Neural cell (in vitro differentiated cells): ENCODE measurements at regions not wholly inside any gene's neighbourhood (a gene's known extent, or its start where the extent isn't known, plus 50 kb on each side); places are given as distances from the start of the nearest gene placed in this dataset.

ENCODE experiments used
- CTCF ChIP-seq: fragments of 450-650 bp; IDR thresholded peaks from 2 replicates; pipeline ENCODE4 v1.5.1; 2014; ENCODE audit warnings: antibody characterized with exemption, mild to moderate bottlenecking, moderate library complexity; ENCODE audit not compliant: poor library complexity, severe bottlenecking
- EP300 ChIP-seq: fragments of 450-650 bp; conservative IDR thresholded peaks from 2 replicates; pipeline ENCODE4 v1.6.1; 2014; ENCODE audit warnings: antibody characterized with exemption, mild to moderate bottlenecking, moderate library complexity; ENCODE audit not compliant: poor library complexity, severe bottlenecking
- EZH2 ChIP-seq: fragments of 200-600, 300-800 bp; shearing (Covaris generic), sonication (generic); IDR thresholded peaks from 2 replicates; pipeline ENCODE4 v1.6.1; 2014; ENCODE audit warnings: antibody characterized with exemption, low read length, borderline replicate concordance, mild to moderate bottlenecking; ENCODE audit not compliant: insufficient read depth, poor library complexity, severe bottlenecking
- MXI1 ChIP-seq: fragments of 450-650 bp; conservative IDR thresholded peaks from 2 replicates; pipeline ENCODE4 v1.6.1; 2014; ENCODE audit warnings: antibody characterized with exemption, mild to moderate bottlenecking; ENCODE audit not compliant: poor library complexity, severe bottlenecking
- POLR2AphosphoS5 ChIP-seq: IDR thresholded peaks from 2 replicates; pipeline ENCODE4 v1.6.1; 2012
- TAF1 ChIP-seq: IDR thresholded peaks from 2 replicates; pipeline ENCODE4 v1.6.1; 2012; ENCODE audit warnings: low read depth

- TF ChIP-seq CTCF = peak; percentile 53
- no peak for TF ChIP-seq EZH2
- TF ChIP-seq EP300 = no peak
- TF ChIP-seq POLR2AphosphoS5 = no peak
- no peak for TF ChIP-seq TAF1
- TF ChIP-seq MXI1 = no peak
These were observed 206.1 kb downstream of the HAPSTR1 start for GRCh38 chr16:9297437-9298113.
